GM12878 (cell line): ENCODE measurements at regions not wholly inside any gene's neighbourhood (a gene's known extent, or its start where the extent isn't known, plus 50 kb on each side); places are given as distances from the start of the nearest gene placed in this dataset.

Source experiments
- ATAC-seq: fragments of 200-7000 bp; cut with Tn5 transposase; 3 replicates; pipeline ENCODE4 v1.9.1; 2020; ENCODE audit warnings: mild to moderate bottlenecking, moderate library complexity
- BruUV-seq: library from RNA; stranded (reverse); fragments of 400-500 nt; replicated peaks from 2 replicates; lab custom pipeline; 2021; lab: Mats Ljungman, UMichigan
- CTCF ChIA-PET: fragments of 300-600 bp; sonication (Branson Sonifier 250); formaldehyde crosslinking; extraction: SDS; loops from one replicate; lab custom pipeline; 2021; ENCODE audit warnings: inconsistent platforms; lab: Yijun Ruan, JAX
- POLR2A ChIA-PET: fragments of 350-600 bp; formaldehyde crosslinking; extraction: SDS; loops from one replicate; lab custom pipeline; 2021; ENCODE audit warnings: inconsistent platforms; lab: Charles Lee
- RAD21 ChIA-PET: fragments of 300-600 bp; sonication (Branson Sonifier 250); formaldehyde crosslinking; loops from one replicate; lab custom pipeline; 2023; ENCODE audit warnings: antibody characterized with exemption; ENCODE audit not compliant: unreplicated experiment; lab: Charles Lee
- SMC1A ChIA-PET: fragments of 300-600 bp; sonication (Branson Sonifier 250); formaldehyde crosslinking; loops from one replicate; lab custom pipeline; 2023; ENCODE audit not compliant: unreplicated experiment, uncharacterized antibody; lab: Charles Lee
- DNase-seq: peaks from one replicate; pipeline ENCODE4 v3.0.0-alpha.2; 2011; ENCODE audit warnings: low read depth, low spot score
- FAIRE-seq: peaks from 3 replicates; lab custom pipeline; 2011; peaks lifted over from hg19 to GRCh38; lab: Jason Lieb, UNC
- H2AFZ ChIP-seq: 2 replicates; pipeline ENCODE4 v1.6.0; 2011; ENCODE audit warnings: low read depth, low read length, control low read depth; ENCODE audit not compliant: control insufficient read depth
- H3K27ac ChIP-seq: 2 replicates; pipeline ENCODE4 v1.5.1; 2011; ENCODE audit warnings: control low read depth; ENCODE audit not compliant: control insufficient read depth, insufficient read depth
- H3K27me3 ChIP-seq, 2 experiments: replicated peaks in 1 of 2; 2 replicates each; pipeline versions ENCODE4 v1.6.0 to v1.6.1; 2011; ENCODE audit warnings: low read length in 1 of 2; ENCODE audit not compliant: control insufficient read depth in 2 of 2, insufficient read depth in 2 of 2
- H3K36me3 ChIP-seq, 2 experiments: 2 replicates each; pipeline ENCODE4 v1.5.1; 2011; ENCODE audit warnings: low read length in 1 of 2; ENCODE audit not compliant: control insufficient read depth in 2 of 2, insufficient read depth in 2 of 2
- H3K4me1 ChIP-seq: 2 replicates; pipeline ENCODE4 v1.6.1; 2011; ENCODE audit warnings: mild to moderate bottlenecking, low read length, moderate library complexity, mixed read lengths; ENCODE audit not compliant: control insufficient read depth, insufficient read depth
- H3K4me2 ChIP-seq: 2 replicates; pipeline ENCODE4 v1.6.0; 2011; ENCODE audit warnings: control low read depth; ENCODE audit not compliant: control insufficient read depth, insufficient read depth
- H3K4me3 ChIP-seq: fragments of 200-600 bp; sonication (generic); 2 replicates; pipeline ENCODE4 v1.5.1; 2016
- H3K79me2 ChIP-seq: 2 replicates; pipeline ENCODE4 v1.6.0; 2011; ENCODE audit warnings: low read length; ENCODE audit not compliant: control insufficient read depth, insufficient read depth
- H3K9ac ChIP-seq: 2 replicates; pipeline ENCODE4 v1.8.0; 2011; ENCODE audit warnings: low read length, control low read depth, mixed read lengths; ENCODE audit not compliant: control insufficient read depth, insufficient read depth
- H3K9me3 ChIP-seq: replicated peaks from 3 replicates; pipeline ENCODE4 v1.5.1; 2011; ENCODE audit warnings: mild to moderate bottlenecking, low read length; ENCODE audit not compliant: control insufficient read depth, insufficient read depth
- H4K20me1 ChIP-seq: 2 replicates; pipeline ENCODE4 v1.6.0; 2011; ENCODE audit not compliant: control insufficient read depth, insufficient read depth
- ATF3 ChIP-seq: IDR thresholded peaks from 2 replicates; pipeline ENCODE4 v1.6.1; 2011; ENCODE audit warnings: low read depth, mild to moderate bottlenecking, low read length, moderate library complexity, borderline replicate concordance; ENCODE audit errors: extremely low read depth
- BCL3 ChIP-seq: IDR thresholded peaks from 2 replicates; pipeline ENCODE4 v1.6.1; 2011; ENCODE audit warnings: borderline replicate concordance, low read depth, mild to moderate bottlenecking, moderate library complexity, low read length; ENCODE audit not compliant: insufficient read depth, poor library complexity, severe bottlenecking
- CBX5 ChIP-seq: sonication (generic); IDR thresholded peaks from 2 replicates; pipeline ENCODE4 v1.6.1; 2016; ENCODE audit warnings: low read depth, moderate library complexity, mild to moderate bottlenecking, inconsistent platforms
- E4F1 ChIP-seq: fragments of 450-650 bp; IDR thresholded peaks from 2 replicates; pipeline ENCODE4 v1.6.1; 2018; ENCODE audit warnings: borderline replicate concordance, mild to moderate bottlenecking; ENCODE audit not compliant: partially characterized antibody
- IRF4 ChIP-seq: IDR thresholded peaks from 2 replicates; pipeline ENCODE4 v1.6.1; 2011; ENCODE audit warnings: low read depth, low read length
- NFYA ChIP-seq: IDR thresholded peaks from 2 replicates; pipeline ENCODE4 v1.6.1; 2011; ENCODE audit warnings: low read depth, mild to moderate bottlenecking, low read length, improper control_type of control experiment, borderline replicate concordance
- NR2C1 ChIP-seq: fragments of 450-650 bp; IDR thresholded peaks from 2 replicates; pipeline ENCODE4 v1.6.1; 2017; ENCODE audit warnings: antibody characterized with exemption, mild to moderate bottlenecking, moderate library complexity
- PAX8 ChIP-seq: fragments of 450-650 bp; IDR thresholded peaks from 2 replicates; pipeline ENCODE4 v1.6.1; 2017; ENCODE audit warnings: mild to moderate bottlenecking, moderate library complexity
- RCOR1 ChIP-seq: conservative IDR thresholded peaks from 2 replicates; pipeline ENCODE4 v1.6.1; 2012; ENCODE audit warnings: low read depth, low read length, improper control_type of control experiment
- ZNF274 ChIP-seq: IDR thresholded peaks from one replicate; pipeline ENCODE4 v1.8.0; 2011; ENCODE audit not compliant: insufficient read length, insufficient read depth
- WGBS: methylation state at CpG from one replicate; pipeline ENCODE4 v1.1.6; 2016; ENCODE audit warnings: low lambda C conversion rate; ENCODE audit not compliant: insufficient replicate concordance, insufficient coverage; ENCODE audit errors: missing lambda C conversion rate; 5-methylcytosine and 5-hydroxymethylcytosine counted together
- in situ Hi-C: fragments of 300-500 bp; cut with MboI; formaldehyde crosslinking; loops from 9 replicates; pipeline ENCODE4 v1.14.3; 2018; ENCODE audit warnings: mixed read lengths
- intact Hi-C: fragments of 100-400 bp; cut with micrococcal nuclease; formaldehyde crosslinking; loops from one replicate; pipeline ENCODE4 v1.14.2; 2022; ENCODE audit not compliant: unreplicated experiment

- no peaks in the 10 kb centered on the region for H3K36me3 ChIP-seq
- ChIA-PET CTCF (interaction anchor here (1.1 to 2.1 kb wide), 2 partner anchors 13 to 19 kb away, joined by 3 to 4 read pairs; no protein-coding TSS in a partner anchor), RAD21 (no interaction called here), SMC1A (no interaction called here), POLR2A (no interaction called here)
- BruUV-seq, result no TSS peak
- no peak for ATAC-seq
- no peak overlapping the region for H3K27ac ChIP-seq
- no peak for FAIRE-seq
- no peaks in the 10 kb centered on the region for H3K9me3 ChIP-seq
- H3K9ac ChIP-seq, result no peak overlapping the region
- TF ChIP-seq PAX8, result no peak
- H3K4me1 ChIP-seq, result no peaks in the 10 kb centered on the region
- no peak overlapping the region for H3K4me2 ChIP-seq
- no peak overlapping the region for H3K4me3 ChIP-seq
- H4K20me1 ChIP-seq, result no peaks in the 10 kb centered on the region
- in situ Hi-C loops (no loop called here), intact Hi-C loops (no loop called here)
- DNase-seq, result no peak
- H2AFZ ChIP-seq, result no peak overlapping the region
- 49% methylated on average over 6 of the region's 6 CpGs for WGBS
- peaks cover 0 to 4% of the 10 kb centered on the region in 2 experiments; a peak in 1 of 4 replicates for H3K27me3 ChIP-seq
- no peaks in the 10 kb centered on the region for H3K79me2 ChIP-seq
These were observed 58.6 kb upstream of the NTPCR start for GRCh38 chr1:232891656-232892317.

- WGBS, result 36% methylated on average over 4 of the region's 4 CpGs
- intact Hi-C loops, result no loop called here
- CTCF ChIA-PET, result interaction anchor here (2.1 kb wide), 1 partner anchor 15 kb away, joined by 4 read pairs; no protein-coding TSS in a partner anchor
- SMC1A ChIA-PET, result no interaction called here
- H4K20me1 ChIP-seq, result no peaks in the 10 kb centered on the region
- in situ Hi-C loops, result no loop called here
- DNase-seq, result no peak
- H3K27ac ChIP-seq, result no peak overlapping the region
- H3K27me3 ChIP-seq, result peaks cover 0 to 4% of the 10 kb centered on the region in 2 experiments; a peak in 1 of 4 replicates
- no TSS peak for BruUV-seq
- H3K4me2 ChIP-seq, result no peak overlapping the region
- RAD21 ChIA-PET, result no interaction called here
- H2AFZ ChIP-seq, result no peak overlapping the region
- H3K9me3 ChIP-seq, result no peaks in the 10 kb centered on the region
- H3K36me3 ChIP-seq, result no peaks in the 10 kb centered on the region
- no peak overlapping the region for H3K9ac ChIP-seq
- no peaks in the 10 kb centered on the region for H3K79me2 ChIP-seq
- POLR2A ChIA-PET, result no interaction called here
- no peak for ATAC-seq
- FAIRE-seq, result no peak
- no peaks in the 10 kb centered on the region for H3K4me1 ChIP-seq
- H3K4me3 ChIP-seq, result no peak overlapping the region
- TF ChIP-seq IRF4, result no peak
- TF ChIP-seq CBX5, result no peak
- TF ChIP-seq BCL3, result no peak
- TF ChIP-seq E4F1, result no peak
- TF ChIP-seq ATF3, result no peak
- no peak for TF ChIP-seq ZNF274
- TF ChIP-seq RCOR1, result no peak
- TF ChIP-seq NFYA, result no peak
- TF ChIP-seq NR2C1, result no peak
These were observed 56.7 kb upstream of the NTPCR start for GRCh38 chr1:232893481-232894313.
